IPS-20b (cell line): ENCODE measurements at regions not wholly inside any gene's neighbourhood (a gene's known extent, or its start where the extent isn't known, plus 50 kb on each side); places are given as distances from the start of the nearest gene placed in this dataset.

Source experiments
- H3K27ac ChIP-seq: one replicate; pipeline ENCODE4 v1.5.1; 2013; ENCODE audit warnings: low read length
- H3K27me3 ChIP-seq: 2 replicates; pipeline ENCODE4 v1.6.1; 2013; ENCODE audit warnings: mild to moderate bottlenecking, low read length, inconsistent platforms; ENCODE audit not compliant: insufficient read depth
- H3K36me3 ChIP-seq: 2 replicates; pipeline ENCODE4 v1.6.1; 2013; ENCODE audit warnings: low read depth, mild to moderate bottlenecking, inconsistent platforms, low read length, moderate library complexity; ENCODE audit not compliant: insufficient read depth
- H3K4me1 ChIP-seq: 2 replicates; pipeline ENCODE4 v1.6.1; 2013; ENCODE audit warnings: mild to moderate bottlenecking, control low read depth, inconsistent platforms, low read length, moderate library complexity; ENCODE audit not compliant: insufficient read depth
- H3K4me3 ChIP-seq: 2 replicates; pipeline ENCODE4 v1.5.1; 2013; ENCODE audit warnings: mild to moderate bottlenecking, low read length, inconsistent platforms
- H3K9ac ChIP-seq: 2 replicates; pipeline ENCODE4 v1.6.1; 2013; ENCODE audit warnings: low read depth, mild to moderate bottlenecking, inconsistent platforms, low read length, moderate library complexity
- H3K9me3 ChIP-seq: 2 replicates; pipeline ENCODE4 v1.6.1; 2013; ENCODE audit warnings: mild to moderate bottlenecking, low read depth, low read length, inconsistent platforms; ENCODE audit not compliant: insufficient read depth

DNA sequence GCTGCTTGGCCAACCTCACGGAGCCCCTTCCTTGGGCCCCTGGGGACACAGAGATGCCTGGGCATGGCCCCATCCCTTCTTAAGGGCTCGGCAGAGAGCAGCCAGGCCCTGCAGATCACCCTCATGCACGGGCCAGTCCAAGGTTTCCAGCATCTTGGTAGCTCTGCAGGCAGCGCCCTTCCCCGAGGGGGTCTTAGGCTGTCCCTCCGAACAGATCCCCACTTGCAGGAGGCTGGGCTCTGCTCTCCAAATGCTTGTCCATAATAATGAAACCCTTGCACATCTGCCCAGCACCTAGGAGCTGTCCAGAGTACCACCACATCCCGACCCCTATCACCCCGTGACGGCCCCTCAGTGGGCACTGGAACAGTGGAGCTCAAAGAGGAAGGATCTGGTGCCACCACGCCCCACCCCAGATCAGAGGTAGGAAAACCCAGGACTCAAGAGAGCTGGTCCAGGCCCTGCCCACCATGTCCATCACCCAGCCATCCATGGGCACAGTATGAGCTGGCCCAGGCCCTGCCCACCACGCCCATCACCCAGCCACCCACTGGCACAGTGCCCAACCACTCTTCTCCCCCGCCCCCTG, 92.5 kb upstream of the PRR5 start:
- no peak overlapping the region for H3K27ac ChIP-seq
- H3K27me3 ChIP-seq, result no peaks in the 10 kb centered on the region
- 0 out of 2 replicates have a peak, but pooled peaks cover 2% of the 10 kb centered on the region for H3K4me1 ChIP-seq
- H3K36me3 ChIP-seq, result no peaks in the 10 kb centered on the region
- H3K9me3 ChIP-seq, result peaks cover 25% of the 10 kb centered on the region
- no peak overlapping the region for H3K9ac ChIP-seq
- no peak overlapping the region for H3K4me3 ChIP-seq

DNA sequence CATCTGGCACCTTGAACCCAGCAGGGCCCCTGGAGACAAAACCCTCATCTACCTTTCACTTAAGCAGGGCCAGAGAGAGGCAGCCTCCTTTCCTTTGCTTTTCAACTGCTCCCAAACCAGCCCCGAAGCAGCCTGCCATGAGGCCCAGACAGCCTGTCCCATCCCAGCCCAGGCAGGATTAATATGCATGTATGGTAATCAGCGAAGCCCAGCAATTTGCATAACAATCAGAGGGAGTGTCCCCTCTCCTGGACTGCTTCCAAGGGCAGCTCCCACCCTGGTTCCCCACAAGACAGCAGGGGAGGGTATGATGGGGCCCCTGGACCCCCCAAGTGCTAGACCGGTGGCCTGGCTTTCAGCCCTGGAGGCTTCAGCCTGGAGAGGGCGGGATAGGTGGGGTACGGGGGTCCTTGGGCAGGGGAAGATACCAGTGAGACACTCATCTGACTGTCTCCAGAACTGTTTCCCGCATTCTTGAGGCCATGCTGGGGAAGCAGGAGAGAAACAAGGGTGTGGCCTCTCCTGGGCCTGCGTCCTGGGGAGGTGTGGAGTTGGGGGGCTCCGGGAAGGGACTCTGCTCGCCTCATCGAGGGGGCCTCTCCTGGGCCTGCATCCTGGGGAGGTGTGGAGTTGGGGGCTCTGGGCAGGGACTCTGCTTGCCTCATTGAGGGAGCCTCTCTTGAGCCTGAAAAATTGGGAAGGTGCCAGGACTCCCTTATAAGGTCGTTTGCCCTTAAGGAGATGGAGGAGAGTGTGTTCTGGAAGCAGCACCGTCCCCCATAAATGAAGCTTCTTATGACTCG, 93.2 kb upstream of the PRR5 start:
- Histone ChIP-seq H3K27me3 (no peaks in the 10 kb centered on the region), H3K4me3 (no peak overlapping the region), H3K27ac (no peak overlapping the region), H3K36me3 (no peaks in the 10 kb centered on the region), H3K9me3 (peaks cover 25% of the 10 kb centered on the region), H3K4me1 (0 out of 2 replicates have a peak, but pooled peaks cover 2% of the 10 kb centered on the region), H3K9ac (no peak overlapping the region)

DNA sequence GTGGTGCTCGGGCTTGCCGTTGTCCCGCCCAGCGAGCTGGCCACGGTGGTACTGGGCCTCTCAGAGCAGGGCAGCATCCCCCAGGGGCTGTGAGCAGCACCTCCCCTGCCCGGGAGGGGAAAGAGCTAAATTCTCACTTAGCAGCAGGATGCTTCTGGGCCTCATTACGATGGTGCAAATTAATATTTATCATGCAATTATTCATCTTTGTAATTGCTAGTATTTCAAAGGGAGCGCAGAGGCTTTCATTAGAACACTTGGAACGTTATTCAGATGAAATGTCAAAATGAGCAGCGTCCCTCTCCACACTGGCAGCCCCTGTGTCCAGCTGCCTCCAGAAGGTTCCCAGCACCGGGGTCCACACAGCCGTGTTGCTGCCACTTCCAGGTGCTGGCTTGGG, 95.9 kb upstream of the PRR5 start:
- no peaks in the 10 kb centered on the region for H3K36me3 ChIP-seq
- no peak overlapping the region for H3K27ac ChIP-seq
- 0 out of 2 replicates have a peak, but pooled peaks cover 2% of the 10 kb centered on the region for H3K4me1 ChIP-seq
- H3K4me3 ChIP-seq, result no peak overlapping the region
- no peak overlapping the region for H3K9ac ChIP-seq
- no peaks in the 10 kb centered on the region for H3K9me3 ChIP-seq
- no peaks in the 10 kb centered on the region for H3K27me3 ChIP-seq

DNA sequence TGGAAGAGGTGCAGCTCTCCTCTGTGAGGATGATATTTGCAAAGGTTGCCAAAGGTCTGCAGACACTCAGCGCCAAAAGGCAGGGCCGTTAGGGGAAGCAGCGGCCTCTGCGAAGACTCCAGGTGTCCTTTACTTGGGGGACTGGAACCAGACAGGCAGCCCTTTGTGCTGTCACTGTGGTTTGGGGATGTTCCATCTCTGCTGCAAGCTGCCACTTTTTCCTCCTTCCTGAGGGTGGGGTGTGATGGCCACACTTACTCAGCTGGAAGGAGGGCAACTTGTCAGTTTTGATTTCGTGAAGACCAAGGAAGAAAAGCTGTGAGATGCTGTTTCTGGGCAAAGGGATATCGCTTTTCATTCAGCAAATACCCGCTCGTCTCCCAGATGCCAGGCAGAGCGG, 96.5 kb upstream of the PRR5 start:
- Histone ChIP-seq H3K36me3 (no peaks in the 10 kb centered on the region), H3K4me1 (0 out of 2 replicates have a peak, but pooled peaks cover 2% of the 10 kb centered on the region), H3K9ac (no peak overlapping the region), H3K27me3 (no peaks in the 10 kb centered on the region), H3K4me3 (no peak overlapping the region), H3K27ac (no peak overlapping the region), H3K9me3 (no peaks in the 10 kb centered on the region)

DNA sequence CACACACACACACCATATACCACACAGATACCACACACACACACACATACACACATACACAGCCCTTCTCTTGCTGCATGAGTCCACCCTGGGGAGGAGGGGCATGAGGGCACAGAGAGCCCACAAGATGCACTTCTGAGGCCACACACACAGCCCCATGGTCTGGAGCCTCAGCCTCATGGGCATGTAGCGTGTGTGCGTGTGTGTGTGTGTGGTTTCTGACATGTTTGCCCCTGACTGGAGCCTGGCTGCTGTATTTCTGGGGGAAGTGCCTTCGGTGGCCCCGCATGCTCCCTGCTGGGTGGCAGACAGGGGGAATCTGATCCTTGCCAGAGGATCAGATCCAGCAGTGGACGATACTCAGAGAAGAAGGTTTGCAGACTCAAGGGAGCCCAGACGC, 97.0 kb upstream of the PRR5 start:
- Histone ChIP-seq H3K4me1 (0 out of 2 replicates have a peak, but pooled peaks cover 2% of the 10 kb centered on the region), H3K9ac (no peak overlapping the region), H3K27me3 (no peaks in the 10 kb centered on the region), H3K36me3 (no peaks in the 10 kb centered on the region), H3K9me3 (no peaks in the 10 kb centered on the region), H3K27ac (no peak overlapping the region), H3K4me3 (no peak overlapping the region)

DNA sequence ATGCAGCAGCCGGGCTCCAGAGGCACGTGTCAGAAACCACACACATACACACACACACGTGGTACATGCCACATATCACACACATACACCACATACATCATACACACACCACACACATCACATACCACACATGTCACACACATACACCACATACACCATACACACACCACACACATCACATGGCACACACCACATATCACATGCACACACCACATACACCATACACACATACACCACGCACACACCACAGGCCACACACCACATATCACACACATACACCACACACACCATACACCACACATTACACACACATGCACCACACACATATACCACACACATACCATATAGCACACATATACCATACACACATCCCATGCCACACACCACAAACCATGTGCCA, 97.5 kb upstream of the PRR5 start:
- H3K36me3 ChIP-seq, result no peaks in the 10 kb centered on the region
- 0 out of 2 replicates have a peak, but pooled peaks cover 2% of the 10 kb centered on the region for H3K4me1 ChIP-seq
- H3K9ac ChIP-seq, result no peak overlapping the region
- no peak overlapping the region for H3K27ac ChIP-seq
- H3K27me3 ChIP-seq, result no peaks in the 10 kb centered on the region
- no peaks in the 10 kb centered on the region for H3K9me3 ChIP-seq
- no peak overlapping the region for H3K4me3 ChIP-seq

DNA sequence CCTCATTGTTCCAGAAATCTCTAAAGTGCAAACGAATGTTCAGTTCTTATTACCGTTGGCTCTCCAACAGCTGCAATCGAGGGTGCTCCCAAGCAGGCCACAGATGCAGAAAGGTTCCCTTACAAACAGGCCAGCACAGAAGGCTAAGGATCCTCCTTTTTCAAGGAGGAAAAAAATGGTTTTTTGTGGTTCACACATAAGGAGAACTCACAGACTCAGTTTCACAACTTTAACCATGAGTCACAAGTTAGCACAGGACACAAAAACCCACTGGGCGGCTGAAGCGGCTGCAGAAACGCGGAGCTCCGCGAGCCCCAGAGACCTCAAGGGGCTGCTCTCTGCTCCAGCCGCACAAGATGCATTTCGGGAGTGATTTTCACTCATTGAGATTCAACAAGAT, 98.2 kb upstream of the PRR5 start:
- Histone ChIP-seq H3K9me3 (no peaks in the 10 kb centered on the region), H3K27ac (no peak overlapping the region), H3K9ac (no peak overlapping the region), H3K36me3 (no peaks in the 10 kb centered on the region), H3K4me1 (0 out of 2 replicates have a peak, but pooled peaks cover under 1% of the 10 kb centered on the region), H3K27me3 (no peaks in the 10 kb centered on the region), H3K4me3 (no peak overlapping the region)

DNA sequence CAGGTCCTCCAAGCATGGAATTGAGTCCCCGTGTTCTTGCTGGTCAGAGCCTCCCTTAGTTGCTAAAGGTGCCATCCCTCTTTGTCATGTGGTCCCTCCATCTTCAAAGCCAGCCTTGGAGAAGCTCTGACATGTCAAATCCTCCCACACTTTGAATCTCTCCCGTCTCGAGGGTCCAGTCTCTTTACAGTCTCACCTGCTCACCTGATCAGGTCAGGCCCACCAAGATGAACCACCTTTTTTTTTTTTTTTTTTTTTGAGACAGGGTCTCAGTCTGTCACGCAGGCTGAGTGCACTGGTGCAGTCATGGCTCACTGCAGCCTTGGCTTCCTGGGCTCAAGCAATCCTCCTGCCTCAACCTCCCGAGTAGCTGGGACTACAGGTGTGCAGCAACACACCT, 100.3 kb upstream of the PRR5 start:
- Histone ChIP-seq H3K4me1 (no peaks in the 10 kb centered on the region), H3K27me3 (no peaks in the 10 kb centered on the region), H3K36me3 (no peaks in the 10 kb centered on the region), H3K9ac (no peak overlapping the region), H3K9me3 (no peaks in the 10 kb centered on the region), H3K4me3 (no peak overlapping the region), H3K27ac (no peak overlapping the region)

DNA sequence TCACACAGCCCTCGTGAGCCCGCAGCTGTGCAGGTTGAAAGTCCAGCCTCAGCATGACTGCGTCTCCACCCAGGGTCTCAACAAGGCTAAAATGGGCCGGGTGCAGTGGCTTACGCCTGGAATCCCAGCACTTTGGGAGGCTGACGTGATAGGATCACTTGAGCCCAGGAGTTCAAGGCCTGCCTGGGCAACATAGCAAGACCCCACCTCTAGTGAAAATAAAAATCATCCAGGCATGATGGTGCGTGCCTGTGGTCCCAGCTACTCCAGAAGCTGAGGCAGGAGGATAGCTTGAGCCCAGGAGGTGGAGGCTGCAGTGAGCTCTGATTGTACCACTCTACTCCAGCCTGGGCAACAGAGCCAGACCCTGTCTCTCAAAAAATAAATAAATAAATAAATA, 100.8 kb upstream of the PRR5 start:
- Histone ChIP-seq H3K27ac (no peak overlapping the region), H3K4me1 (no peaks in the 10 kb centered on the region), H3K9me3 (no peaks in the 10 kb centered on the region), H3K4me3 (no peak overlapping the region), H3K36me3 (no peaks in the 10 kb centered on the region), H3K9ac (no peak overlapping the region), H3K27me3 (no peaks in the 10 kb centered on the region)

DNA sequence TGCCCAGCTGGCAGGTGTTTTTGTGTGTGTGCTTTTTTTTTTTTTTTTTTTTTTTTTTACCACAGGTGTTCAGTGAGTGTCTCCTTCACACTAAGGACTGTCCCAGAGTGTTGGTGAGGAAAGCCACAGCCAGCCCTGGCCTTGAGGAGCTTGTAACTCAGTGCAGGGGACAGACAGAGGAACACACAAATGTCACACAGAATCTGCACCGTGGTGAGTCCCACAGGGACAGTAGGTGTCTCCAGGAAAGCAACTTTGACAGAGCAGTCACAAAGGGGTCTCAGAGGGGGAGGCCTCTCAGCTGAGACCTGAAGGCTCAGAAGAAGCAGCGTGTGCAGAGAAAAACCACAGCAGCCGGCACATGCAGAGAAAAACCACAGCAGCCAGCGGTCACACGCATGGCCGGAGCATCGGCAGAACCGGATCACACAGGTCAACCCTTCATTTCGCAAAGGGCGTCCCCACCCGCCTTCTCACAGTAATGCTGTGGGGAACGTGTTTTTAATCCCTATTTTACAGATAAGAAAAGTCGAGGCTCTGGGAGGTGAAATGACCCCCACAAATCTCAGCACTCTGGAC, 101.7 kb upstream of the PRR5 start:
- Histone ChIP-seq H3K27me3 (no peaks in the 10 kb centered on the region), H3K9me3 (no peaks in the 10 kb centered on the region), H3K9ac (no peak overlapping the region), H3K4me3 (no peak overlapping the region), H3K27ac (no peak overlapping the region), H3K36me3 (no peaks in the 10 kb centered on the region), H3K4me1 (no peaks in the 10 kb centered on the region)

DNA sequence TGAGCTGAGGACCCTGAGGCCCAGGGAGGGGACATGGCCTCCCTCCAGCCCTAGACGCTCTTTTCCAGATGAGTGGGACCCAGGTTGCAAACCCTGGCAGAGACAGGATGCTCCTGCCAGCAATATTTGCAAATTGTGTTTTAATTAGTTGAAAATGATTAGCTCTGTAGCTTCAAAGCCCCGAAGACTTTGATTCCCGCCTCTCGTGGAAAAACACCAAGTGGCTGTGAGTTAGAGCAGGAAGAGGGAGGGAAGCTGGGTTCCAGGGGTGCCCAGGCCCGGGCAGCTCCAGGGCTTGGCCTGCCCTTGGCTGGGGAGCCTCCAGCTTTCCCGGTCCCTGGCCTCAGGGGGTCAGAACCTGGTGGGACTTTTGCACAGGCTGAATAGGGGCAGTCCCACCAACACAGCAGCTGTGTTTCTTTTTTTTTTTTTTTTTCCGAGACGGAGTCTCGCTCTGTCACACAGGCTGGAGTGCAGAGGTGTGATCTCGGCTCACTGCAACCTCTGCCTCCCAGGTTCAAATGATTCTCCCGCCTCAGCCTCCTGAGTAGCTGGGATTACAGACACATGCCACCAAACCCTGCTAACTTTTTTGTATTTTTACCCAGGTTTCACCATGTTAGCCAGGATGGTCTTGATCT, 101.6 kb upstream of the RTL6 start:
- H3K27ac ChIP-seq, result no peak overlapping the region
- H3K27me3 ChIP-seq, result no peaks in the 10 kb centered on the region
- peaks cover 3% of the 10 kb centered on the region; the same call in 1 of the 2 replicates for H3K4me1 ChIP-seq

More for the DNA sequence above, 101.6 kb upstream of the RTL6 start:
- Histone ChIP-seq H3K9ac (no peak overlapping the region), H3K4me3 (no peak overlapping the region), H3K9me3 (no peaks in the 10 kb centered on the region), H3K36me3 (no peaks in the 10 kb centered on the region)
